ENCODE measurements at regions not wholly inside any gene's neighbourhood (a gene's known extent, or its start where the extent isn't known, plus 50 kb on each side); places are given as distances from the start of the nearest gene placed in this dataset.

GRCh38 chr22:49179886-49180682, 647.6 kb downstream of the BRD1 start:
- ATAC-seq (ENCODE audit: low read depth in 2 of 2), result no peak
- no peaks in the 10 kb centered on the region for H3K36me3 Mint-ChIP-seq
- Histone ChIP-seq H3K4me3 (ENCODE audit: low read depth, low read length) (no peak overlapping the region), H3K27me3 (ENCODE audit: control insufficient read depth, insufficient read depth, low read length) (no peaks in the 10 kb centered on the region), H3K4me1 (ENCODE audit: control insufficient read depth, insufficient read depth, low read length, poor library complexity, severe bottlenecking) (no peaks in the 10 kb centered on the region), H3K9me3 (ENCODE audit: control insufficient read depth in 2 of 2, low read length in 2 of 2) (no peaks in the 10 kb centered on the region), H3K36me3 (ENCODE audit: control insufficient read depth, insufficient read depth, low read length) (no peaks in the 10 kb centered on the region), H3K27ac (ENCODE audit: insufficient read depth, low read length, poor library complexity, severe bottlenecking) (no peak overlapping the region)
- no peaks in the 10 kb centered on the region for H3K4me1 Mint-ChIP-seq
- H3K9me3 Mint-ChIP-seq, result peaks cover 0 to 4% (median 0%) of the 10 kb centered on the region in 7 donors
- H3K27ac Mint-ChIP-seq, result no peak overlapping the region
- H3K4me3 Mint-ChIP-seq, result no peak overlapping the region
- no peak for DNase-seq
- H3K27me3 Mint-ChIP-seq, result no peaks in the 10 kb centered on the region

- H3K9me3 ChIP-seq (ENCODE audit: control insufficient read depth in 2 of 2, low read length in 2 of 2), result no peaks in the 10 kb centered on the region
- no peaks in the 10 kb centered on the region for H3K27me3 ChIP-seq (ENCODE audit: control insufficient read depth, insufficient read depth, low read length)
- Mint-ChIP-seq H3K4me3 (no peak overlapping the region), H3K27me3 (no peaks in the 10 kb centered on the region), H3K36me3 (no peaks in the 10 kb centered on the region), H3K27ac (no peak overlapping the region), H3K9me3 (peaks cover 0 to 4% (median 0%) of the 10 kb centered on the region in 7 donors), H3K4me1 (no peaks in the 10 kb centered on the region)
- DNase-seq, result no peak
- no peaks in the 10 kb centered on the region for H3K36me3 ChIP-seq (ENCODE audit: control insufficient read depth, insufficient read depth, low read length)
- H3K4me3 ChIP-seq (ENCODE audit: low read depth, low read length), result no peak overlapping the region
- H3K4me1 ChIP-seq (ENCODE audit: control insufficient read depth, insufficient read depth, low read length, poor library complexity, severe bottlenecking), result no peaks in the 10 kb centered on the region
- ATAC-seq (ENCODE audit: low read depth in 2 of 2), result no peak
- no peak overlapping the region for H3K27ac ChIP-seq (ENCODE audit: insufficient read depth, low read length, poor library complexity, severe bottlenecking)
These were observed 648.5 kb downstream of the BRD1 start for GRCh38 chr22:49179175-49179574.

GRCh38 chr22:49178246-49179005, 649.2 kb downstream of the BRD1 start:
- no peaks in the 10 kb centered on the region for H3K36me3 Mint-ChIP-seq
- Histone ChIP-seq H3K27me3 (ENCODE audit: control insufficient read depth, insufficient read depth, low read length) (no peaks in the 10 kb centered on the region), H3K36me3 (ENCODE audit: control insufficient read depth, insufficient read depth, low read length) (no peaks in the 10 kb centered on the region), H3K27ac (ENCODE audit: insufficient read depth, low read length, poor library complexity, severe bottlenecking) (no peak overlapping the region), H3K4me1 (ENCODE audit: control insufficient read depth, insufficient read depth, low read length, poor library complexity, severe bottlenecking) (no peaks in the 10 kb centered on the region), H3K4me3 (ENCODE audit: low read depth, low read length) (no peak overlapping the region), H3K9me3 (ENCODE audit: control insufficient read depth in 2 of 2, low read length in 2 of 2) (no peaks in the 10 kb centered on the region)
- H3K4me3 Mint-ChIP-seq, result no peak overlapping the region
- H3K4me1 Mint-ChIP-seq, result no peaks in the 10 kb centered on the region
- peaks cover 0 to 4% (median 0%) of the 10 kb centered on the region in 7 donors for H3K9me3 Mint-ChIP-seq
- ATAC-seq (ENCODE audit: low read depth in 2 of 2) (no peak), DNase-seq (no peak)
- no peak overlapping the region for H3K27ac Mint-ChIP-seq
- no peaks in the 10 kb centered on the region for H3K27me3 Mint-ChIP-seq

GRCh38 chr22:49177666-49178065, 650.0 kb downstream of the BRD1 start:
- Mint-ChIP-seq H3K4me1 (no peaks in the 10 kb centered on the region), H3K36me3 (no peaks in the 10 kb centered on the region), H3K27ac (no peak overlapping the region), H3K9me3 (peaks cover 0 to 2% (median 0%) of the 10 kb centered on the region in 7 donors), H3K4me3 (no peak overlapping the region), H3K27me3 (no peaks in the 10 kb centered on the region)
- H3K36me3 ChIP-seq (ENCODE audit: control insufficient read depth, insufficient read depth, low read length), result no peaks in the 10 kb centered on the region
- ATAC-seq (ENCODE audit: low read depth in 2 of 2), result no peak
- H3K9me3 ChIP-seq (ENCODE audit: control insufficient read depth in 2 of 2, low read length in 2 of 2), result no peaks in the 10 kb centered on the region
- no peak for DNase-seq
- H3K27me3 ChIP-seq (ENCODE audit: control insufficient read depth, insufficient read depth, low read length), result no peaks in the 10 kb centered on the region
- no peaks in the 10 kb centered on the region for H3K4me1 ChIP-seq (ENCODE audit: control insufficient read depth, insufficient read depth, low read length, poor library complexity, severe bottlenecking)
- H3K4me3 ChIP-seq (ENCODE audit: low read depth, low read length), result no peak overlapping the region
- no peak overlapping the region for H3K27ac ChIP-seq (ENCODE audit: insufficient read depth, low read length, poor library complexity, severe bottlenecking)

- H3K36me3 ChIP-seq (ENCODE audit: control insufficient read depth, insufficient read depth, low read length), result no peaks in the 10 kb centered on the region
- Mint-ChIP-seq H3K36me3 (no peaks in the 10 kb centered on the region), H3K27me3 (no peaks in the 10 kb centered on the region), H3K27ac (no peak overlapping the region), H3K4me1 (no peaks in the 10 kb centered on the region), H3K9me3 (peaks cover 0 to 2% (median 0%) of the 10 kb centered on the region in 7 donors), H3K4me3 (no peak overlapping the region)
- no peak overlapping the region for H3K27ac ChIP-seq (ENCODE audit: insufficient read depth, low read length, poor library complexity, severe bottlenecking)
- ATAC-seq (ENCODE audit: low read depth in 2 of 2) (no peak), DNase-seq (no peak)
- H3K4me3 ChIP-seq (ENCODE audit: low read depth, low read length), result no peak overlapping the region
- H3K27me3 ChIP-seq (ENCODE audit: control insufficient read depth, insufficient read depth, low read length), result no peaks in the 10 kb centered on the region
- no peaks in the 10 kb centered on the region for H3K4me1 ChIP-seq (ENCODE audit: control insufficient read depth, insufficient read depth, low read length, poor library complexity, severe bottlenecking)
- no peaks in the 10 kb centered on the region for H3K9me3 ChIP-seq (ENCODE audit: control insufficient read depth in 2 of 2, low read length in 2 of 2)
These were observed 650.7 kb downstream of the BRD1 start for GRCh38 chr22:49176956-49177355.

- no peaks in the 10 kb centered on the region for H3K36me3 Mint-ChIP-seq
- no peaks in the 10 kb centered on the region for H3K4me1 ChIP-seq (ENCODE audit: control insufficient read depth, insufficient read depth, low read length, poor library complexity, severe bottlenecking)
- H3K27me3 Mint-ChIP-seq, result peaks cover 4% of the 10 kb centered on the region
- no peaks in the 10 kb centered on the region for H3K9me3 ChIP-seq (ENCODE audit: control insufficient read depth in 2 of 2, low read length in 2 of 2)
- H3K27ac Mint-ChIP-seq, result no peak overlapping the region
- H3K4me3 Mint-ChIP-seq, result no peak overlapping the region
- no peaks in the 10 kb centered on the region for H3K36me3 ChIP-seq (ENCODE audit: control insufficient read depth, insufficient read depth, low read length)
- ATAC-seq (ENCODE audit: low read depth in 2 of 2) (no peak), DNase-seq (no peak)
- H3K4me3 ChIP-seq (ENCODE audit: low read depth, low read length), result no peak overlapping the region
- no peaks in the 10 kb centered on the region for H3K4me1 Mint-ChIP-seq
- H3K9me3 Mint-ChIP-seq, result peaks cover 0 to 9% (median 0%) of the 10 kb centered on the region in 7 donors
- no peaks in the 10 kb centered on the region for H3K27me3 ChIP-seq (ENCODE audit: control insufficient read depth, insufficient read depth, low read length)
- no peak overlapping the region for H3K27ac ChIP-seq (ENCODE audit: insufficient read depth, low read length, poor library complexity, severe bottlenecking)
These were observed 657.6 kb downstream of the BRD1 start for GRCh38 chr22:49170053-49170452.

- Histone ChIP-seq H3K4me3 (ENCODE audit: low read depth, low read length) (no peak overlapping the region), H3K27ac (ENCODE audit: insufficient read depth, low read length, poor library complexity, severe bottlenecking) (no peak overlapping the region), H3K36me3 (ENCODE audit: control insufficient read depth, insufficient read depth, low read length) (no peaks in the 10 kb centered on the region), H3K9me3 (ENCODE audit: control insufficient read depth in 2 of 2, low read length in 2 of 2) (no peaks in the 10 kb centered on the region), H3K4me1 (ENCODE audit: control insufficient read depth, insufficient read depth, low read length, poor library complexity, severe bottlenecking) (no peaks in the 10 kb centered on the region), H3K27me3 (ENCODE audit: control insufficient read depth, insufficient read depth, low read length) (no peaks in the 10 kb centered on the region)
- peaks cover 4% of the 10 kb centered on the region for H3K27me3 Mint-ChIP-seq
- no peak overlapping the region for H3K27ac Mint-ChIP-seq
- H3K9me3 Mint-ChIP-seq, result peaks cover 0 to 9% (median 0%) of the 10 kb centered on the region in 7 donors
- H3K36me3 Mint-ChIP-seq, result no peaks in the 10 kb centered on the region
- no peak for DNase-seq
- H3K4me3 Mint-ChIP-seq, result no peak overlapping the region
- H3K4me1 Mint-ChIP-seq, result no peaks in the 10 kb centered on the region
- ATAC-seq (ENCODE audit: low read depth in 2 of 2), result no peak
These were observed 658.5 kb downstream of the BRD1 start for GRCh38 chr22:49169074-49169744.
